SK-N-SH (cell line): ENCODE measurements at regions not wholly inside any gene's neighbourhood (a gene's known extent, or its start where the extent isn't known, plus 50 kb on each side); places are given as distances from the start of the nearest gene placed in this dataset.

Experiments
- CTCF ChIA-PET: fragments of 300-600, 350-600 bp; formaldehyde crosslinking; extraction: SDS; loops from one replicate; lab custom pipeline; 2021; lab: Yijun Ruan, JAX
- POLR2A ChIA-PET: fragments of 350-600 bp; sonication (Branson Sonifier 250); formaldehyde crosslinking; extraction: SDS; loops from one replicate; lab custom pipeline; 2020; ENCODE audit warnings: antibody characterized with exemption, inconsistent platforms; lab: Yijun Ruan, JAX
- DNase-seq: peaks from one replicate; pipeline ENCODE4 v3.0.0; 2012
- H2AFZ ChIP-seq: fragments of 200-600 bp; sonication (generic); 2 replicates; pipeline ENCODE4 v1.8.1; 2016; ENCODE audit warnings: antibody characterized with exemption, mild to moderate bottlenecking, low read depth
- H3F3A ChIP-seq: fragments of 200-600 bp; sonication (generic); replicated peaks from 2 replicates; pipeline ENCODE3; 2016; ENCODE audit warnings: antibody characterized with exemption, mild to moderate bottlenecking; ENCODE audit not compliant: insufficient read depth
- H3K27ac ChIP-seq, 2 experiments: fragments of 200-500 bp in 1 of 2; fragments of 200-600 bp in 1 of 2; sonication (Bioruptor generic) in 1 of 2; sonication (generic), shearing (Covaris generic) in 1 of 2; 2 replicates each; pipeline versions ENCODE4 v1.5.1 to v1.6.1; 2014 to 2016; ENCODE audit warnings: low read depth in 2 of 2, inconsistent platforms in 1 of 2, low read length in 1 of 2, mild to moderate bottlenecking in 1 of 2, mixed read lengths in 1 of 2
- H3K27me3 ChIP-seq: fragments of 200-600 bp; sonication (generic), shearing (Covaris generic); 2 replicates; pipeline ENCODE4 v1.6.1; 2016; ENCODE audit warnings: mixed run types; ENCODE audit not compliant: insufficient read depth
- H3K36me3 ChIP-seq, 2 experiments: fragments of 200-500 bp in 1 of 2; fragments of 200-600 bp in 1 of 2; sonication (Bioruptor generic) in 1 of 2; sonication (generic) in 1 of 2; replicated peaks in 1 of 2; 2 replicates each; pipeline versions ENCODE3 to v1.5.1; 2014 to 2016; ENCODE audit warnings: low read length in 1 of 2, mild to moderate bottlenecking in 1 of 2; ENCODE audit not compliant: insufficient read depth in 2 of 2, control insufficient read depth in 1 of 2
- H3K4me1 ChIP-seq, 2 experiments: fragments of 200-500 bp in 1 of 2; fragments of 200-600 bp in 1 of 2; sonication (Bioruptor generic) in 1 of 2; sonication (generic), shearing (Covaris generic) in 1 of 2; 2 replicates each; pipeline versions ENCODE4 v1.5.1 to v1.6.1; 2014 to 2016; ENCODE audit warnings: low read depth in 1 of 2, low read length in 1 of 2, mixed run types in 1 of 2; ENCODE audit not compliant: insufficient read depth in 2 of 2, control insufficient read depth in 1 of 2
- H3K4me2 ChIP-seq: fragments of 200-600 bp; sonication (generic), shearing (Covaris generic); 2 replicates; pipeline ENCODE4 v1.6.1; 2017; ENCODE audit warnings: mixed run types
- H3K4me3 ChIP-seq, 2 experiments: fragments of 200-500 bp in 1 of 2; fragments of 200-600 bp in 1 of 2; sonication (Bioruptor generic) in 1 of 2; sonication (generic), shearing (Covaris generic) in 1 of 2; 2 replicates each; pipeline versions ENCODE4 v1.5.1 to v1.8.1; 2014 to 2016; ENCODE audit warnings: low read depth in 2 of 2, inconsistent platforms in 1 of 2, low read length in 1 of 2, mild to moderate bottlenecking in 1 of 2, mixed read lengths in 1 of 2, moderate library complexity in 1 of 2
- H3K79me2 ChIP-seq: fragments of 200-600 bp; sonication (generic); 2 replicates; pipeline ENCODE4 v1.8.1; 2017; ENCODE audit warnings: mild to moderate bottlenecking; ENCODE audit not compliant: insufficient read depth
- H3K9ac ChIP-seq: fragments of 200-600 bp; sonication (generic); 2 replicates; pipeline ENCODE4 v1.6.1; 2017; ENCODE audit warnings: mixed run types
- H3K9me2 ChIP-seq: fragments of 200-600 bp; sonication (generic); 2 replicates; pipeline ENCODE4 v1.6.1; 2017; ENCODE audit warnings: mixed run types
- H3K9me3 ChIP-seq: fragments of 200-600 bp; sonication (generic); 2 replicates; pipeline ENCODE4 v1.6.1; 2017; ENCODE audit warnings: mixed run types, mild to moderate bottlenecking, moderate library complexity
- H4K20me1 ChIP-seq: fragments of 200-600 bp; sonication (generic); 2 replicates; pipeline ENCODE4 v1.6.1; 2017; ENCODE audit warnings: mild to moderate bottlenecking, mixed run types; ENCODE audit not compliant: insufficient read depth
- EP300 ChIP-seq, 2 experiments: IDR thresholded peaks; 2 replicates each; pipeline versions ENCODE4 v1.4.0 to v1.6.1; 2012; ENCODE audit warnings: borderline replicate concordance in 1 of 2, low read depth in 1 of 2, low read length in 1 of 2
- FOSL2 ChIP-seq: IDR thresholded peaks from 2 replicates; pipeline ENCODE4 v1.4.0; 2012; ENCODE audit warnings: low read depth, mild to moderate bottlenecking, moderate library complexity, borderline replicate concordance
- FOXJ3 ChIP-seq: sonication (generic); formaldehyde crosslinking; IDR thresholded peaks from 2 replicates; pipeline ENCODE4 v1.5.1; 2020; ENCODE audit warnings: mild to moderate bottlenecking, missing genetic modification reagents
- RFX5 ChIP-seq: IDR thresholded peaks from 2 replicates; pipeline ENCODE4 v1.6.1; 2012; ENCODE audit warnings: mild to moderate bottlenecking, improper control_type of control experiment, low read length
- SIN3A ChIP-seq: IDR thresholded peaks from 2 replicates; pipeline ENCODE4 v1.6.1; 2012; ENCODE audit warnings: low read depth, mild to moderate bottlenecking, low read length, moderate library complexity, borderline replicate concordance
- TCF12 ChIP-seq: IDR thresholded peaks from 2 replicates; pipeline ENCODE4 v1.4.0; 2012
- WGBS: methylation state at CpG from one replicate; pipeline ENCODE4 v1.1.6; 2017; ENCODE audit warnings: low lambda C conversion rate; 5-methylcytosine and 5-hydroxymethylcytosine counted together
- TF ChIP-seq, protein P1 (sequence below): fragments of 200-600 bp; sonication (generic); IDR thresholded peaks from 2 replicates; pipeline ENCODE4 v1.6.1; 2017; ENCODE audit warnings: antibody characterized with exemption, mild to moderate bottlenecking, moderate library complexity
- TF ChIP-seq, protein P2 (sequence below): IDR thresholded peaks from 2 replicates; pipeline ENCODE4 v1.4.0; 2012; ENCODE audit warnings: low read depth, borderline replicate concordance

DNA sequence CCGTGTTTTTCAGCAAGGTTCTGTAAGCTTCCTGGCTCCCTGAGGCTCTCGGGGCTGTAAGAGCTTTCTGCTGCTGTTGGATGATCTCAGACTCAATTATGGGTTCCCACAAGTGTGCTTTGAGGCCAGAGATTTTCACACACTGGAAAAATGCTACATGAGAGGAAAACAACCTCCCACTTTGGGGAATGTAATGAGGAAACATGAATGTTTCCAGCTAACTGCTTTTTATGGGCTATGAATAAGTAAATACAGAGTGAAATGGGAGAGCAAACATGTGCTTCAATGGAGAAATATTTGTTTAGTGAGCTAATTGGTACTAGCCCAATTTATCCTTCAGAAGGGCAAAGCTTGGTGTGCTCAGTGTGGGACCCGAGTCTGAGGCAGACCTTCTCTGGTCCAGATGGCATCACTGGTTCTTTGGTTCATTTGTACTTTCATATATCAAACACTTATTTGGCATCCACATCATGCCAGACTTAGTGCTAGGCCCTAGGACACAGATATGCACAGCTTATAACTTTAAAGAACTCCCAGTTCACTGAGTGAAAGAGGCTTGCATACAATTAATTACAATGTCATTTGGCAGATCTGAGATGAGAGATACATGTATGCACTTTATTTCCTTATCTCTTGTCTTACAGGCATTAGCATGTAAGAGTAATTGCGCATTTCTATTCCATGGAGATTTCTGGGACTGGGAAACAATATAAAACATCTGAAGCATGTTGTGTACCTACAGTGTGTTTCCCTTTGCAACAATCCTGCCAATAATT, 248.8 kb downstream of the RDH14 start:
- Histone ChIP-seq H3K79me2 (no peaks in the 10 kb centered on the region), H3K27me3 (0 out of 2 replicates have a peak, but pooled peaks cover 4% of the 10 kb centered on the region), H3F3A (no peaks in the 10 kb centered on the region), H3K9ac (no peak overlapping the region), H3K4me2 (no peak overlapping the region), H3K4me1 (no peaks in the 10 kb centered on the region), H3K27ac (no peak overlapping the region), H3K9me2 (no peaks in the 10 kb centered on the region), H3K9me3 (no peaks in the 10 kb centered on the region), H3K36me3 (no peaks in the 10 kb centered on the region), H3K4me3 (no peak overlapping the region), H2AFZ (no peak overlapping the region), H4K20me1 (no peaks in the 10 kb centered on the region)
- POLR2A ChIA-PET: no interaction called here
- TF ChIP-seq SIN3A: no peak
- TF ChIP-seq, protein P1, sequence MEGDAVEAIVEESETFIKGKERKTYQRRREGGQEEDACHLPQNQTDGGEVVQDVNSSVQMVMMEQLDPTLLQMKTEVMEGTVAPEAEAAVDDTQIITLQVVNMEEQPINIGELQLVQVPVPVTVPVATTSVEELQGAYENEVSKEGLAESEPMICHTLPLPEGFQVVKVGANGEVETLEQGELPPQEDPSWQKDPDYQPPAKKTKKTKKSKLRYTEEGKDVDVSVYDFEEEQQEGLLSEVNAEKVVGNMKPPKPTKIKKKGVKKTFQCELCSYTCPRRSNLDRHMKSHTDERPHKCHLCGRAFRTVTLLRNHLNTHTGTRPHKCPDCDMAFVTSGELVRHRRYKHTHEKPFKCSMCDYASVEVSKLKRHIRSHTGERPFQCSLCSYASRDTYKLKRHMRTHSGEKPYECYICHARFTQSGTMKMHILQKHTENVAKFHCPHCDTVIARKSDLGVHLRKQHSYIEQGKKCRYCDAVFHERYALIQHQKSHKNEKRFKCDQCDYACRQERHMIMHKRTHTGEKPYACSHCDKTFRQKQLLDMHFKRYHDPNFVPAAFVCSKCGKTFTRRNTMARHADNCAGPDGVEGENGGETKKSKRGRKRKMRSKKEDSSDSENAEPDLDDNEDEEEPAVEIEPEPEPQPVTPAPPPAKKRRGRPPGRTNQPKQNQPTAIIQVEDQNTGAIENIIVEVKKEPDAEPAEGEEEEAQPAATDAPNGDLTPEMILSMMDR: no peak
- TF ChIP-seq EP300 (IDR thresholded peaks at IDR 0.05; ENCODE audit: borderline replicate concordance in 1 of 2, low read depth in 1 of 2, low read length in 1 of 2): no peak
- 18% methylated on average over 4 of the region's 4 CpGs for WGBS
- CTCF ChIA-PET: no interaction called here
- no peak for DNase-seq

DNA sequence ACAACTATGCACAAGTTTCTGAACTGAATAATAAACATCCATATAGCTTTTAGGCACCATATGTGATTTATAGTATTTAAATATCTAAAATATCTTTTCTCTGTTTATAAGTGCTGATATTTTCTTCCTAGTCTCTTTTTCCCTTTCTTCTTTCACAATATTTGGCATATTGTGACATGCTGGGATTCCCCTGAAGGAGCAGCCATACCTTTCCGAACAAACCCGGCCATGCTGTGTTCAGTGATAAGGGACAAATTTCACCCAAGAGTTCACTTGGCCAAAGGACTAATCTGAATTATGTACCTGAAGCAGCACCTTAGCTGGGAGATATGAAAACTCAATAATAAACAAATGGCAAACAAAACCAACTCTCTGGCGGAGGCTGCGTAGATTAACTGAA, 250.8 kb downstream of the RDH14 start:
- Histone ChIP-seq H2AFZ (no peak overlapping the region), H3K9me3 (no peaks in the 10 kb centered on the region), H3K36me3 (no peaks in the 10 kb centered on the region), H3K9ac (no peak overlapping the region), H3K4me2 (no peak overlapping the region), H3K27me3 (0 out of 2 replicates have a peak, but pooled peaks cover 4% of the 10 kb centered on the region), H3K4me3 (no peak overlapping the region), H3K79me2 (no peaks in the 10 kb centered on the region), H3F3A (no peaks in the 10 kb centered on the region), H3K27ac (no peak overlapping the region), H3K9me2 (no peaks in the 10 kb centered on the region), H4K20me1 (no peaks in the 10 kb centered on the region), H3K4me1 (peaks cover 0 to 3% of the 10 kb centered on the region in 2 experiments; a peak in 1 of 4 replicates)
- ChIA-PET POLR2A (no interaction called here), CTCF (no interaction called here)
- DNase-seq: no peak
- 37% methylated on average over 4 of the region's 4 CpGs for WGBS
- TF ChIP-seq RFX5 (no peak), FOXJ3 (CRISPR knock-in tag) (no peak), TCF12 (no peak), FOSL2 (no peak)
- TF ChIP-seq, protein P2, sequence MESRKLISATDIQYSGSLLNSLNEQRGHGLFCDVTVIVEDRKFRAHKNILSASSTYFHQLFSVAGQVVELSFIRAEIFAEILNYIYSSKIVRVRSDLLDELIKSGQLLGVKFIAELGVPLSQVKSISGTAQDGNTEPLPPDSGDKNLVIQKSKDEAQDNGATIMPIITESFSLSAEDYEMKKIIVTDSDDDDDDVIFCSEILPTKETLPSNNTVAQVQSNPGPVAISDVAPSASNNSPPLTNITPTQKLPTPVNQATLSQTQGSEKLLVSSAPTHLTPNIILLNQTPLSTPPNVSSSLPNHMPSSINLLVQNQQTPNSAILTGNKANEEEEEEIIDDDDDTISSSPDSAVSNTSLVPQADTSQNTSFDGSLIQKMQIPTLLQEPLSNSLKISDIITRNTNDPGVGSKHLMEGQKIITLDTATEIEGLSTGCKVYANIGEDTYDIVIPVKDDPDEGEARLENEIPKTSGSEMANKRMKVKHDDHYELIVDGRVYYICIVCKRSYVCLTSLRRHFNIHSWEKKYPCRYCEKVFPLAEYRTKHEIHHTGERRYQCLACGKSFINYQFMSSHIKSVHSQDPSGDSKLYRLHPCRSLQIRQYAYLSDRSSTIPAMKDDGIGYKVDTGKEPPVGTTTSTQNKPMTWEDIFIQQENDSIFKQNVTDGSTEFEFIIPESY: no peak
